GM23248 (cell line): ENCODE measurements at regions not wholly inside any gene's neighbourhood (a gene's known extent, or its start where the extent isn't known, plus 50 kb on each side); places are given as distances from the start of the nearest gene placed in this dataset.

Source experiments
- DNase-seq: peaks from one replicate; pipeline ENCODE4 v3.0.0-alpha.2; 2015
- H2AFZ ChIP-seq: fragments of 200-600 bp; sonication (generic); 2 replicates; pipeline ENCODE4 v1.6.1; 2016; ENCODE audit warnings: antibody characterized with exemption
- H3F3A ChIP-seq: fragments of 200-600 bp; sonication (generic); 2 replicates; pipeline ENCODE4 v1.6.1; 2016; ENCODE audit warnings: mild to moderate bottlenecking, antibody characterized with exemption, mixed run types; ENCODE audit not compliant: insufficient read depth
- H3K27ac ChIP-seq: fragments of 200-600 bp; sonication (generic); 2 replicates; pipeline ENCODE4 v1.5.1; 2016; ENCODE audit warnings: mild to moderate bottlenecking
- H3K27me3 ChIP-seq: fragments of 200-600 bp; sonication (generic); replicated peaks from 2 replicates; pipeline ENCODE4 v1.6.1; 2016; ENCODE audit warnings: mild to moderate bottlenecking; ENCODE audit not compliant: insufficient read depth
- H3K36me3 ChIP-seq: fragments of 200-600 bp; sonication (generic); 2 replicates; pipeline ENCODE4 v1.6.1; 2016; ENCODE audit warnings: low read depth, mild to moderate bottlenecking
- H3K4me1 ChIP-seq: fragments of 200-600 bp; sonication (generic); 2 replicates; pipeline ENCODE4 v1.6.1; 2016; ENCODE audit warnings: mild to moderate bottlenecking; ENCODE audit not compliant: insufficient read depth
- H3K4me2 ChIP-seq: fragments of 200-600 bp; sonication (generic); one replicate; pipeline ENCODE4 v1.6.1; 2016; ENCODE audit warnings: mild to moderate bottlenecking; ENCODE audit not compliant: unreplicated experiment
- H3K4me3 ChIP-seq: fragments of 200-600 bp; sonication (generic); 2 replicates; pipeline ENCODE4 v1.5.1; 2016; ENCODE audit warnings: mild to moderate bottlenecking
- H3K79me2 ChIP-seq: fragments of 200-600 bp; sonication (generic); 2 replicates; pipeline ENCODE4 v1.6.1; 2016; ENCODE audit warnings: mild to moderate bottlenecking; ENCODE audit not compliant: insufficient read depth
- H3K9ac ChIP-seq: fragments of 200-600 bp; sonication (generic); 2 replicates; pipeline ENCODE4 v1.6.1; 2016; ENCODE audit warnings: mild to moderate bottlenecking
- H3K9me2 ChIP-seq: fragments of 200-600 bp; sonication (generic); 2 replicates; pipeline ENCODE4 v1.6.1; 2016; ENCODE audit warnings: mixed run types, mild to moderate bottlenecking, moderate library complexity; ENCODE audit not compliant: insufficient read depth
- H3K9me3 ChIP-seq: fragments of 200-600 bp; sonication (generic); one replicate; pipeline ENCODE4 v1.6.1; 2017; ENCODE audit warnings: low read depth
- H4K20me1 ChIP-seq: fragments of 200-600 bp; sonication (generic); 2 replicates; pipeline ENCODE4 v1.6.0; 2016; ENCODE audit not compliant: insufficient read depth
- EZH2 ChIP-seq: fragments of 200-600 bp; sonication (generic); IDR thresholded peaks from 2 replicates; pipeline ENCODE4 v1.6.1; 2018; ENCODE audit warnings: antibody characterized with exemption, mild to moderate bottlenecking; ENCODE audit not compliant: insufficient read depth, poor library complexity, severe bottlenecking
- EZH2phosphoT487 ChIP-seq: fragments of 200-600 bp; sonication (generic); IDR thresholded peaks from 2 replicates; pipeline ENCODE4 v1.6.1; 2018; ENCODE audit warnings: antibody characterized with exemption, moderate library complexity, mild to moderate bottlenecking, low read depth; ENCODE audit not compliant: insufficient read depth
- WGBS, 2 experiments: methylation state at CpG; one replicate each; pipeline ENCODE4 v1.1.6; 2015 to 2017; ENCODE audit warnings: low lambda C conversion rate in 2 of 2, low coverage in 1 of 2; ENCODE audit errors: missing lambda C conversion rate in 2 of 2; 5-methylcytosine and 5-hydroxymethylcytosine counted together
- in situ Hi-C: fragments of 300-500 bp; cut with MboI; formaldehyde crosslinking; loops from 2 replicates; pipeline ENCODE4 v1.15.0; 2020

GRCh38 chr9:16316911-16317817 is 553.3 kb downstream of the BNC2 start:
- in situ Hi-C loops = no loop called here
- no peaks in the 10 kb centered on the region for H3K27me3 ChIP-seq
- H3K27ac ChIP-seq = no peak overlapping the region
- TF ChIP-seq EZH2 (no peak), EZH2phosphoT487 (no peak)
- H3K9ac ChIP-seq = no peak overlapping the region
- H3K79me2 ChIP-seq = no peaks in the 10 kb centered on the region
- no peak overlapping the region for H3K4me2 ChIP-seq
- H3K9me2 ChIP-seq = no peaks in the 10 kb centered on the region
- no peaks in the 10 kb centered on the region for H3F3A ChIP-seq
- no peak overlapping the region for H3K4me3 ChIP-seq
- H3K36me3 ChIP-seq = no peaks in the 10 kb centered on the region
- H3K9me3 ChIP-seq = no peaks in the 10 kb centered on the region
- no peak overlapping the region for H2AFZ ChIP-seq
- H3K4me1 ChIP-seq = peaks cover 6% of the 10 kb centered on the region
- no peaks in the 10 kb centered on the region for H4K20me1 ChIP-seq
- WGBS, 2 experiments = 81 to 85% methylated on average over 15 of the region's 15 CpGs
- DNase-seq = no peak

GRCh38 chr9:16318516-16319060 is 551.9 kb downstream of the BNC2 start:
- Histone ChIP-seq H3K9me2 (no peaks in the 10 kb centered on the region), H3K9ac (no peak overlapping the region), H3F3A (no peaks in the 10 kb centered on the region), H3K9me3 (no peaks in the 10 kb centered on the region), H3K4me1 (peaks cover 6% of the 10 kb centered on the region), H3K4me3 (no peak overlapping the region), H3K27ac (no peak overlapping the region), H3K4me2 (no peak overlapping the region), H3K36me3 (no peaks in the 10 kb centered on the region), H2AFZ (no peak overlapping the region), H3K27me3 (no peaks in the 10 kb centered on the region), H3K79me2 (no peaks in the 10 kb centered on the region), H4K20me1 (no peaks in the 10 kb centered on the region)
- WGBS, 2 experiments = 91 to 94% methylated on average over 19 to 20 of the region's 20 CpGs
- no peak for TF ChIP-seq EZH2
- no peak for TF ChIP-seq EZH2phosphoT487
- no peak for DNase-seq
- in situ Hi-C loops = no loop called here

GRCh38 chr9:16319646-16320045 is 550.8 kb downstream of the BNC2 start:
- no peak overlapping the region for H3K9ac ChIP-seq
- no peak for DNase-seq
- no peaks in the 10 kb centered on the region for H3K27me3 ChIP-seq
- in situ Hi-C loops = no loop called here
- no peaks in the 10 kb centered on the region for H3K36me3 ChIP-seq
- no peaks in the 10 kb centered on the region for H3K9me3 ChIP-seq
- no peaks in the 10 kb centered on the region for H3F3A ChIP-seq
- no peaks in the 10 kb centered on the region for H4K20me1 ChIP-seq
- no peak for TF ChIP-seq EZH2
- TF ChIP-seq EZH2phosphoT487 = no peak
- no peaks in the 10 kb centered on the region for H3K9me2 ChIP-seq
- H2AFZ ChIP-seq = no peak overlapping the region
- H3K27ac ChIP-seq = no peak overlapping the region
- H3K4me2 ChIP-seq = no peak overlapping the region
- no peaks in the 10 kb centered on the region for H3K79me2 ChIP-seq
- no peak overlapping the region for H3K4me3 ChIP-seq
- WGBS, 2 experiments = 80 to 81% methylated on average over 3 of the region's 3 CpGs
- peaks cover 6% of the 10 kb centered on the region for H3K4me1 ChIP-seq

GRCh38 chr9:16320338-16320902 is 550.0 kb downstream of the BNC2 start:
- Histone ChIP-seq H3K27me3 (no peaks in the 10 kb centered on the region), H3K36me3 (no peaks in the 10 kb centered on the region), H3K4me2 (no peak overlapping the region), H3K79me2 (no peaks in the 10 kb centered on the region), H3K9me2 (no peaks in the 10 kb centered on the region), H2AFZ (no peak overlapping the region), H3K4me1 (peaks cover 6% of the 10 kb centered on the region), H4K20me1 (no peaks in the 10 kb centered on the region), H3K9me3 (no peaks in the 10 kb centered on the region), H3K9ac (no peak overlapping the region), H3K4me3 (no peak overlapping the region), H3K27ac (no peak overlapping the region), H3F3A (no peaks in the 10 kb centered on the region)
- in situ Hi-C loops = no loop called here
- 94 to 100% methylated on average over 5 of the region's 5 CpGs for WGBS, 2 experiments
- TF ChIP-seq EZH2phosphoT487 (no peak), EZH2 (no peak)
- no peak for DNase-seq
